ENCODE measurements at regions not wholly inside any gene's neighbourhood (a gene's known extent, or its start where the extent isn't known, plus 50 kb on each side); places are given as distances from the start of the nearest gene placed in this dataset.

GRCh38 chr6:138600726-138601125 lies 101.4 kb upstream of the NHSL1 start:
- TF ChIP-seq POLR2A (IDR thresholded peaks at IDR 0.05; ENCODE audit: low read depth, low read length): no peak
- TF ChIP-seq POLR2AphosphoS5 (IDR thresholded peaks at IDR 0.05; ENCODE audit: low read depth, low read length): no peak
- TF ChIP-seq SPI1 (IDR thresholded peaks at IDR 0.05; ENCODE audit: low read depth, low read length): no peak
- TF ChIP-seq TAF1 (IDR thresholded peaks at IDR 0.05; ENCODE audit: low read depth, low read length): no peak
- no peak for TF ChIP-seq POU2F2 (IDR thresholded peaks at IDR 0.05; ENCODE audit: low read depth, low read length)
